CD14-positive monocyte (primary cell): ENCODE measurements at regions not wholly inside any gene's neighbourhood (a gene's known extent, or its start where the extent isn't known, plus 50 kb on each side); places are given as distances from the start of the nearest gene placed in this dataset.
A peak's percentile ranks its signal among the peaks of the same experiment; 100 is the strongest.

Source experiments
- DNase-seq, 3 donors: peaks; one replicate each; pipeline ENCODE4 v3.0.0-alpha.2; 2011 to 2022
- H2AFZ ChIP-seq: 2 replicates; pipeline ENCODE4 v1.6.0; 2012; ENCODE audit warnings: mild to moderate bottlenecking, low read depth, low read length, inconsistent platforms; ENCODE audit not compliant: insufficient read depth, poor library complexity, severe bottlenecking
- H3K27ac ChIP-seq, 2 donors: 1 replicate in 1 of 2; 2 replicates in 1 of 2; pipeline ENCODE4 v1.5.1; 2012 to 2013; ENCODE audit warnings: low read length in 2 of 2, control low read depth in 1 of 2, inconsistent platforms in 1 of 2, low read depth in 1 of 2, mild to moderate bottlenecking in 1 of 2
- H3K27me3 ChIP-seq, 2 donors: one replicate each; pipeline versions ENCODE4 v1.6.0 to v1.6.1; 2011 to 2013; ENCODE audit warnings: low read length in 2 of 2; ENCODE audit not compliant: control insufficient read depth in 2 of 2, insufficient read depth in 2 of 2
- H3K36me3 ChIP-seq, 2 donors: replicated peaks in 1 of 2; 1 replicate in 1 of 2; 2 replicates in 1 of 2; pipeline versions ENCODE4 v1.5.1 to v1.6.1; 2012 to 2013; ENCODE audit warnings: low read length in 2 of 2, control low read depth in 1 of 2, inconsistent platforms in 1 of 2, mild to moderate bottlenecking in 1 of 2; ENCODE audit not compliant: insufficient read depth in 2 of 2, control insufficient read depth in 1 of 2
- H3K4me1 ChIP-seq, 2 donors: 1 replicate in 1 of 2; 2 replicates in 1 of 2; pipeline versions ENCODE4 v1.5.1 to v1.6.1; 2012 to 2013; ENCODE audit warnings: low read length in 2 of 2, control low read depth in 1 of 2, inconsistent platforms in 1 of 2, mild to moderate bottlenecking in 1 of 2, moderate library complexity in 1 of 2; ENCODE audit not compliant: insufficient read depth in 2 of 2, control insufficient read depth in 1 of 2
- H3K4me2 ChIP-seq: replicated peaks from 2 replicates; pipeline ENCODE3; 2012; ENCODE audit warnings: low read length, moderate library complexity, mild to moderate bottlenecking; ENCODE audit not compliant: poor library complexity, severe bottlenecking; ENCODE audit errors: extremely low read depth
- H3K4me3 ChIP-seq, 3 experiments: fragments of 200-600 bp in 1 of 3; sonication (generic) in 1 of 3; replicated peaks in 1 of 3; 1 replicate in 2 of 3; 2 replicates in 1 of 3; pipeline ENCODE4 v1.5.1; 2011 to 2013; ENCODE audit warnings: low read length in 3 of 3, mild to moderate bottlenecking in 3 of 3, control low read depth in 2 of 3, low read depth in 2 of 3, inconsistent platforms in 1 of 3, moderate library complexity in 1 of 3
- H3K79me2 ChIP-seq: 2 replicates; pipeline ENCODE4 v1.6.0; 2012; ENCODE audit warnings: mild to moderate bottlenecking, control low read depth, inconsistent platforms, low read length, moderate library complexity; ENCODE audit not compliant: insufficient read depth
- H3K9ac ChIP-seq: 2 replicates; pipeline ENCODE4 v1.6.0; 2017; ENCODE audit warnings: low read length, mild to moderate bottlenecking; ENCODE audit not compliant: insufficient read depth, poor library complexity, severe bottlenecking
- H3K9me3 ChIP-seq, 2 donors: replicated peaks in 1 of 2; 1 replicate in 1 of 2; 2 replicates in 1 of 2; pipeline versions ENCODE4 v1.5.1 to v1.6.1; 2012 to 2013; ENCODE audit warnings: low read length in 2 of 2, control low read depth in 1 of 2; ENCODE audit not compliant: control insufficient read depth in 1 of 2, insufficient read depth in 1 of 2
- H4K20me1 ChIP-seq: 2 replicates; pipeline ENCODE4 v1.6.0; 2012; ENCODE audit warnings: mild to moderate bottlenecking, low read length, control low read depth, moderate library complexity; ENCODE audit not compliant: insufficient read depth
- H3K27ac Mint-ChIP-seq, 7 donors: one replicate each; pipeline ENCODE4 v1.8.0; 2020; ENCODE audit warnings: mild to moderate bottlenecking in 7 of 7, mixed read lengths in 7 of 7, moderate library complexity in 6 of 7, inconsistent platforms in 2 of 7
- H3K27me3 Mint-ChIP-seq, 3 donors: one replicate each; pipeline ENCODE4 v1.8.0; 2021 to 2022; ENCODE audit warnings: low read depth in 3 of 3, mild to moderate bottlenecking in 3 of 3, mixed read lengths in 3 of 3, moderate library complexity in 3 of 3, inconsistent platforms in 1 of 3
- H3K36me3 Mint-ChIP-seq, 2 donors: one replicate each; pipeline ENCODE4 v1.8.0; 2020; ENCODE audit warnings: mixed read lengths in 2 of 2, inconsistent platforms in 1 of 2, mild to moderate bottlenecking in 1 of 2
- H3K4me1 Mint-ChIP-seq: one replicate; pipeline ENCODE4 v1.8.0; 2020; ENCODE audit warnings: mild to moderate bottlenecking, mixed read lengths
- H3K4me3 Mint-ChIP-seq, 2 donors: one replicate each; pipeline ENCODE4 v1.8.0; 2020; ENCODE audit warnings: mild to moderate bottlenecking in 2 of 2, mixed read lengths in 2 of 2, moderate library complexity in 1 of 2
- H3K9me3 Mint-ChIP-seq, 7 donors: one replicate each; pipeline ENCODE4 v1.8.0; 2020 to 2022; ENCODE audit warnings: mixed read lengths in 7 of 7, mild to moderate bottlenecking in 6 of 7, moderate library complexity in 6 of 7, inconsistent platforms in 2 of 7
- CTCF ChIP-seq: fragments of 200-600 bp; IDR thresholded peaks from one replicate; pipeline ENCODE4 v1.8.0; 2022; ENCODE audit warnings: antibody characterized with exemption, mild to moderate bottlenecking
- WGBS: methylation state at CpG from one replicate; pipeline ENCODE4 v1.1.5; 2013; ENCODE audit warnings: missing lambda C conversion rate; ENCODE audit not compliant: insufficient coverage; 5-methylcytosine and 5-hydroxymethylcytosine counted together
- intact Hi-C, 2 donors: fragments of 100-400 bp; cut with micrococcal nuclease; formaldehyde crosslinking; loops; one replicate each; pipeline versions ENCODE4 v1.15.0 to v1.15.1; 2023

- no peak overlapping the region for H3K9ac ChIP-seq
- H3K4me1 ChIP-seq: no peaks in the 10 kb centered on the region
- H3K9me3 ChIP-seq: no peaks in the 10 kb centered on the region
- no peak overlapping the region for H3K4me3 Mint-ChIP-seq
- H3K79me2 ChIP-seq: no peaks in the 10 kb centered on the region
- no peak overlapping the region for H3K27ac ChIP-seq
- H3K27me3 Mint-ChIP-seq: peaks cover 2 to 16% (median 4%) of the 10 kb centered on the region in 3 donors
- no peak overlapping the region for H2AFZ ChIP-seq
- no peak overlapping the region for H3K27ac Mint-ChIP-seq
- intact Hi-C loops: loop anchor here in 1 of 2 donors (10.0 kb wide), 1 partner anchor 126 kb away; no protein-coding TSS in a partner anchor
- no peaks in the 10 kb centered on the region for H4K20me1 ChIP-seq
- H3K4me2 ChIP-seq: no peak overlapping the region
- no peaks in the 10 kb centered on the region for H3K36me3 ChIP-seq
- TF ChIP-seq CTCF: no peak
- H3K27me3 ChIP-seq: peaks cover 0 to 4% of the 10 kb centered on the region in 2 donors
- peaks cover 3% of the 10 kb centered on the region for H3K4me1 Mint-ChIP-seq
- no peak for DNase-seq
- no peaks in the 10 kb centered on the region for H3K36me3 Mint-ChIP-seq
- 100% methylated on average over 7 of the region's 8 CpGs for WGBS
- H3K9me3 Mint-ChIP-seq: peaks cover 0 to 10% (median 3%) of the 10 kb centered on the region in 7 donors
- no peak overlapping the region for H3K4me3 ChIP-seq
Measured at GRCh38 chr10:78780551-78780961, 288.2 kb upstream of the ZMIZ1 start.

GRCh38 chr10:78781251-78781913 is 287.4 kb upstream of the ZMIZ1 start:
- H3K27ac ChIP-seq: no peak overlapping the region
- H3K4me3 ChIP-seq: no peak overlapping the region
- WGBS: 100% methylated on average over 9 of the region's 10 CpGs
- H3K36me3 Mint-ChIP-seq: no peaks in the 10 kb centered on the region
- intact Hi-C loops: loop anchor here in 1 of 2 donors (10.0 kb wide), 1 partner anchor 127 kb away; no protein-coding TSS in a partner anchor
- peaks cover 0 to 4% of the 10 kb centered on the region in 2 donors for H3K27me3 ChIP-seq
- H3K9me3 Mint-ChIP-seq: peaks cover 0 to 10% (median 3%) of the 10 kb centered on the region in 7 donors
- no peaks in the 10 kb centered on the region for H3K36me3 ChIP-seq
- H3K4me3 Mint-ChIP-seq: no peak overlapping the region
- H3K9me3 ChIP-seq: no peaks in the 10 kb centered on the region
- no peak for TF ChIP-seq CTCF
- no peak overlapping the region for H3K4me2 ChIP-seq
- H3K4me1 Mint-ChIP-seq: peaks cover 3% of the 10 kb centered on the region
- peaks cover 3 to 16% (median 4%) of the 10 kb centered on the region in 3 donors for H3K27me3 Mint-ChIP-seq
- peak overlapping the region in 1 of 7 donors; percentile 60 for H3K27ac Mint-ChIP-seq
- H3K9ac ChIP-seq: no peak overlapping the region
- no peak for DNase-seq
- H4K20me1 ChIP-seq: no peaks in the 10 kb centered on the region
- H2AFZ ChIP-seq: no peak overlapping the region
- H3K79me2 ChIP-seq: no peaks in the 10 kb centered on the region
- no peaks in the 10 kb centered on the region for H3K4me1 ChIP-seq
